Right ventricle myocardium superior (tissue), 1 donor: ENCODE measurements at regions not wholly inside any gene's neighbourhood (a gene's known extent, or its start where the extent isn't known, plus 50 kb on each side); places are given as distances from the start of the nearest gene placed in this dataset.
A peak's percentile ranks its signal among the peaks of the same experiment; 100 is the strongest.
"Not testable (repeated sequence)": the region's sequence is repeated elsewhere in the genome, so short reads cannot be mapped to it uniquely, and the experiment has no call there.

Experiments
- ATAC-seq: fragments of 200-7000 bp; cut with Tn5 transposase; one replicate; pipeline ENCODE4 v1.9.1; 2020; ENCODE audit warnings: mild to moderate bottlenecking; ENCODE audit not compliant: poor library complexity
- DNase-seq: peaks from one replicate; pipeline ENCODE4 v3.0.0-alpha.2; 2020
- intact Hi-C: fragments of 100-400 bp; cut with DNase I; formaldehyde crosslinking; loops from one replicate; pipeline ENCODE4 v1.11.2; 2022
- donor health status: DM: no; HTN: yes; CAD: no; lungs with severe emphysema.

- no peak for DNase-seq
- intact Hi-C loops: no loop called here
- ATAC-seq: no peak
Observed at GRCh38 chrX:96480081-96480480, 204.6 kb upstream of the DIAPH2 start.

- intact Hi-C loops: no loop called here
- DNase-seq: no peak
Observed at GRCh38 chrX:96481831-96482230, 202.8 kb upstream of the DIAPH2 start.

GRCh38 chrX:96483647-96484160 lies 200.9 kb upstream of the DIAPH2 start:
- no peak for ATAC-seq
- intact Hi-C loops: no loop called here

More at GRCh38 chrX:96481831-96482230, 202.8 kb upstream of the DIAPH2 start:
- no peak for ATAC-seq

GRCh38 chrX:96486687-96487086 lies 198.0 kb upstream of the DIAPH2 start:
- intact Hi-C loops, DNase-seq, ATAC-seq: not testable (repeated sequence)

More at GRCh38 chrX:96483647-96484160, 200.9 kb upstream of the DIAPH2 start:
- DNase-seq: no peak

GRCh38 chrX:96502507-96502906 lies 182.1 kb upstream of the DIAPH2 start:
- intact Hi-C loops: no loop called here
- DNase-seq (no peak), ATAC-seq (no peak)

- intact Hi-C loops, ATAC-seq, DNase-seq: not testable (repeated sequence)
Observed at GRCh38 chrX:96529386-96529785, 155.3 kb upstream of the DIAPH2 start.

GRCh38 chrX:96538104-96538725 lies 146.4 kb upstream of the DIAPH2 start:
- intact Hi-C loops: no loop called here

GRCh38 chrX:96540111-96540631 lies 144.5 kb upstream of the DIAPH2 start:
- intact Hi-C loops: no loop called here
- ATAC-seq (no peak), DNase-seq (no peak)

More at GRCh38 chrX:96538104-96538725, 146.4 kb upstream of the DIAPH2 start:
- DNase-seq (no peak), ATAC-seq (no peak)

GRCh38 chrX:96546281-96546680 lies 138.4 kb upstream of the DIAPH2 start:
- DNase-seq, intact Hi-C loops, ATAC-seq: not testable (repeated sequence)

- DNase-seq: no peak
- intact Hi-C loops: no loop called here
- no peak for ATAC-seq
Observed at GRCh38 chrX:96551322-96551872, 133.2 kb upstream of the DIAPH2 start.

- intact Hi-C loops: no loop called here
- ATAC-seq: no peak
Observed at GRCh38 chrX:96556886-96557285, 127.8 kb upstream of the DIAPH2 start.

GRCh38 chrX:96561129-96561528 lies 123.5 kb upstream of the DIAPH2 start:
- intact Hi-C loops, ATAC-seq, DNase-seq: not testable (repeated sequence)

More at GRCh38 chrX:96556886-96557285, 127.8 kb upstream of the DIAPH2 start:
- no peak for DNase-seq

- ATAC-seq: peak; percentile 62
- intact Hi-C loops: no loop called here
- no peak for DNase-seq
Observed at GRCh38 chrX:96563646-96564045, 121.0 kb upstream of the DIAPH2 start.

GRCh38 chrX:96564595-96564994 lies 120.0 kb upstream of the DIAPH2 start:
- intact Hi-C loops: no loop called here
- no peak for DNase-seq
- no peak for ATAC-seq

- ATAC-seq: no peak
- DNase-seq: no peak
- intact Hi-C loops: no loop called here
Observed at GRCh38 chrX:96566878-96567277, 117.8 kb upstream of the DIAPH2 start.

- intact Hi-C loops: no loop called here
- no peak for ATAC-seq
- no peak for DNase-seq
Observed at GRCh38 chrX:96568071-96568470, 116.6 kb upstream of the DIAPH2 start.

GRCh38 chrX:96569034-96569433 lies 115.6 kb upstream of the DIAPH2 start:
- DNase-seq: no peak
- intact Hi-C loops: no loop called here
- no peak for ATAC-seq

GRCh38 chrX:96575011-96575410 lies 109.6 kb upstream of the DIAPH2 start:
- no peak for DNase-seq
- ATAC-seq: no peak
- intact Hi-C loops: no loop called here

- ATAC-seq (no peak), DNase-seq (no peak)
- intact Hi-C loops: no loop called here
Observed at GRCh38 chrX:96576368-96576767, 108.3 kb upstream of the DIAPH2 start.

- intact Hi-C loops: no loop called here
- DNase-seq: no peak
- ATAC-seq: no peak
Observed at GRCh38 chrX:96578781-96579180, 105.9 kb upstream of the DIAPH2 start.
